HL-60 (cell line): ENCODE measurements at regions not wholly inside any gene's neighbourhood (a gene's known extent, or its start where the extent isn't known, plus 50 kb on each side); places are given as distances from the start of the nearest gene placed in this dataset.
A peak's percentile ranks its signal among the peaks of the same experiment; 100 is the strongest.
"Not testable (repeated sequence)": the region's sequence is repeated elsewhere in the genome, so short reads cannot be mapped to it uniquely, and the experiment has no call there.

ENCODE experiments used
- DNase-seq, 2 experiments: peaks; one replicate each; pipeline ENCODE4 v3.0.0-alpha.2; 2010 to 2020; ENCODE audit warnings: low read depth in 1 of 2, low spot score in 1 of 2
- H3K27ac ChIP-seq: fragments of 250-450 bp; sonication (Bioruptor Pico); replicated peaks from 2 replicates; pipeline ENCODE4 v1.5.1; 2020; ENCODE audit warnings: mild to moderate bottlenecking, moderate library complexity
- H3K27me3 ChIP-seq: fragments of 250-450 bp; sonication (Bioruptor Pico); 2 replicates; pipeline ENCODE4 v1.5.1; 2021; ENCODE audit warnings: mild to moderate bottlenecking, moderate library complexity; ENCODE audit not compliant: insufficient read depth, poor library complexity, severe bottlenecking
- H3K4me3 ChIP-seq: replicated peaks from 2 replicates; pipeline ENCODE4 v1.5.1; 2011; ENCODE audit warnings: mild to moderate bottlenecking, control low read depth, low read length; ENCODE audit not compliant: insufficient read depth
- GABPA ChIP-seq: IDR thresholded peaks from 2 replicates; pipeline ENCODE4 v1.6.1; 2012; ENCODE audit warnings: low read depth
- POLR2AphosphoS5 ChIP-seq: IDR thresholded peaks from 2 replicates; pipeline ENCODE4 v1.6.1; 2012; ENCODE audit warnings: low read depth
- REST ChIP-seq: IDR thresholded peaks from 2 replicates; pipeline ENCODE4 v1.6.1; 2012; ENCODE audit warnings: low read depth; ENCODE audit not compliant: insufficient replicate concordance
- SPI1 ChIP-seq: IDR thresholded peaks from 2 replicates; pipeline ENCODE4 v1.6.1; 2012; ENCODE audit warnings: low read depth, mild to moderate bottlenecking, borderline replicate concordance
- TF ChIP-seq, protein P1 (sequence below): IDR thresholded peaks from one replicate; pipeline ENCODE4 v1.5.1; 2011; ENCODE audit warnings: low read length, control low read depth, inconsistent platforms; ENCODE audit not compliant: insufficient read depth

- peaks cover 10% of the 10 kb centered on the region for H3K27me3 ChIP-seq
- H3K4me3 ChIP-seq: peak overlapping the region; percentile 37
- DNase-seq: no peak
- TF ChIP-seq POLR2AphosphoS5 (no peak), REST (no peak), SPI1 (no peak), GABPA (no peak)
- TF ChIP-seq, protein P1, sequence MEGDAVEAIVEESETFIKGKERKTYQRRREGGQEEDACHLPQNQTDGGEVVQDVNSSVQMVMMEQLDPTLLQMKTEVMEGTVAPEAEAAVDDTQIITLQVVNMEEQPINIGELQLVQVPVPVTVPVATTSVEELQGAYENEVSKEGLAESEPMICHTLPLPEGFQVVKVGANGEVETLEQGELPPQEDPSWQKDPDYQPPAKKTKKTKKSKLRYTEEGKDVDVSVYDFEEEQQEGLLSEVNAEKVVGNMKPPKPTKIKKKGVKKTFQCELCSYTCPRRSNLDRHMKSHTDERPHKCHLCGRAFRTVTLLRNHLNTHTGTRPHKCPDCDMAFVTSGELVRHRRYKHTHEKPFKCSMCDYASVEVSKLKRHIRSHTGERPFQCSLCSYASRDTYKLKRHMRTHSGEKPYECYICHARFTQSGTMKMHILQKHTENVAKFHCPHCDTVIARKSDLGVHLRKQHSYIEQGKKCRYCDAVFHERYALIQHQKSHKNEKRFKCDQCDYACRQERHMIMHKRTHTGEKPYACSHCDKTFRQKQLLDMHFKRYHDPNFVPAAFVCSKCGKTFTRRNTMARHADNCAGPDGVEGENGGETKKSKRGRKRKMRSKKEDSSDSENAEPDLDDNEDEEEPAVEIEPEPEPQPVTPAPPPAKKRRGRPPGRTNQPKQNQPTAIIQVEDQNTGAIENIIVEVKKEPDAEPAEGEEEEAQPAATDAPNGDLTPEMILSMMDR: no peak
- H3K27ac ChIP-seq: no peak overlapping the region
Observed at GRCh38 chr5:1634337-1634661, 110.5 kb upstream of the LPCAT1 start.

DNA sequence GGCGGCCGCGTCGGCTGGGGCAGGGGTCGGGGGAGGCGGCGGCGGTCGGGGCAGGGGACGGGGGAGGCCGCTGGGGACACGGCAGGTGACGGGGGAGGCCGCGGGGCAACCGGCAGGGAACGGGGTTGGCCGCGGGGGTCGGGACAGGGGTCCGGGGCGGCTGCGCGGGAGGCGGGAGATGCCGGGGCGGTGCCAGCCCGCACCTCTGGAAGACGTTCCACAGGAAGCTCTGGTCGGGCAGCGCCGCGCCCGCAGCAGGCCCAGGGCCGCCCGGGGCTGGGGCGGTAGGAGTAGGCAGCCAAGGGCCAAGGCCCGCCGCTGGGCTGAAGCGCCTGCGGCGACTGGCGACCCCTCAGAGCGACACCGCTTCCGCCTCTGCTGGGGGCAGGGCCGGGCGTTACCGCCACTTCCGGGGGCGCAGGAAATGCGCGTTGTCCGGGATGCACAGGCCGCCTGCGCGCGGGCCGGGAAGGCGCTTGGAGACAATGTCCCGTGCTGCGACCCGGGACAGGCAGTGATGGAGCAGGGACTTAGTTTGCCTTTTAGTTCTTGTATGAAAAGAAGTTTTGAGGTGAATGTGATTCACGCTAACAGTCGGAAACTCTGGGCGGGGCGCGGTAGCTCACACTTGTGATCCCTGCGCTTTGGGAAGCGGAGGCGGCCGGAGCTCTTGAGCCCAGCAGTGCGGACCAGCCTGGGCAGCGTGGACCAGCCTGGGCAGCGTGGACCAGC, 110.0 kb upstream of the LPCAT1 start:
- DNase-seq: peak; percentile 24 to 49
- H3K27me3 ChIP-seq: peaks cover 10% of the 10 kb centered on the region

DNA sequence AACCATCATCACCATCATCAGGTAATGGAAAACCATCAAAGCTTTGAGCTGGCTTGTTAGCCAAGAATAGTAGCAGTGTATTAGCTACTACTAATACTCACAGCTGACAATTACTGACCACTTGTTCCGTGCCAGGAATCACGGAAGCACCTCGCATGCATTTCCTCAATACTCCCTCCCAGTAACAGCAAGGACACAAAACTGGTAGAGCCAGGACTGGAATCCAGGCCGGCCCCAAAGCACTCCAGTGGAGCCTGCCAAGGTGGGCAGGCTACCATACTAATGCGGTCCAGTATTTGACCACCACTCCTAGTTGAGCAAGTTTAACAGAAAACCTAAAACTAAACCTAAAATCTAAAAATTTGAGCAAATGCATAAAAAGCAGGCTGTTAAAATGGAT, 107.2 kb upstream of the LPCAT1 start:
- not testable (repeated sequence) for DNase-seq, H3K27ac ChIP-seq, H3K27me3 ChIP-seq, H3K4me3 ChIP-seq

More for the DNA sequence above, 110.0 kb upstream of the LPCAT1 start:
- TF ChIP-seq, protein P1: no peak
- no peak for TF ChIP-seq SPI1
- no peak for TF ChIP-seq POLR2AphosphoS5
- no peak for TF ChIP-seq REST
- peak; percentile 78 for TF ChIP-seq GABPA
- Histone ChIP-seq H3K4me3 (peak overlapping the region; percentile 37), H3K27ac (no peak overlapping the region)

GRCh38 chr5:1626397-1626796, 102.6 kb upstream of the LPCAT1 start:
- H3K27ac ChIP-seq, H3K27me3 ChIP-seq, DNase-seq, H3K4me3 ChIP-seq: not testable (repeated sequence)

- H3K27me3 ChIP-seq, H3K4me3 ChIP-seq, H3K27ac ChIP-seq: not testable (repeated sequence)
- DNase-seq: peak in 1 of 2 experiments; percentile 37
Observed at GRCh38 chr5:1619531-1619930, 95.8 kb upstream of the LPCAT1 start.

GRCh38 chr5:1618296-1618865, 94.6 kb upstream of the LPCAT1 start:
- not testable (repeated sequence) for DNase-seq, H3K27ac ChIP-seq, H3K27me3 ChIP-seq, H3K4me3 ChIP-seq

DNA sequence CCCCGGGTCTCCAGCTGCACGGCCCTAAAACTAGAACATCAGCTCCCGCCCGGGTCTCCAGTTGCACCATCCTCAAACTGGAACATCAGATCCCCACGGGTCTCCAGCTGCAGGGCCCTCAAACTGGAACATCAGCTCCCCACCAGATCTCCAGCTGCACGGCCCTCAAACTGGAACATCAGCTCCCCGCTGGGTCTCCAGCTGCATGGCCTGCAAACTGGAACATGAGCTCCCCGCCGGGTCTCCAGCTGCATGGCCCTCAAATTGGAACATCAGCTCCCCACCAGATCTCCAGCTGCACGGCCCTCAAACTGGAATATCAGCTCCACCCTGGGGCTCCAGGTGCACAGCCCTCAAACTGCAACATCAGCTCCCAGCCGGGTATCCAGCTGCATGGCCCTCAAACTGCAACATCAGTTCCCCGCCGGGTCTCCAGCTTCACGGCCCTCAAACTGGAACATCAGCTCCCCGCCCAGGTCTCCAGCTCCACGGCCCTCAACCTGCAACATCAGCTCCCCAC, 93.5 kb upstream of the LPCAT1 start:
- not testable (repeated sequence) for DNase-seq, H3K27ac ChIP-seq, H3K4me3 ChIP-seq, H3K27me3 ChIP-seq

GRCh38 chr5:1613515-1613914, 89.8 kb upstream of the LPCAT1 start:
- H3K27me3 ChIP-seq, H3K27ac ChIP-seq, DNase-seq, H3K4me3 ChIP-seq: not testable (repeated sequence)

DNA sequence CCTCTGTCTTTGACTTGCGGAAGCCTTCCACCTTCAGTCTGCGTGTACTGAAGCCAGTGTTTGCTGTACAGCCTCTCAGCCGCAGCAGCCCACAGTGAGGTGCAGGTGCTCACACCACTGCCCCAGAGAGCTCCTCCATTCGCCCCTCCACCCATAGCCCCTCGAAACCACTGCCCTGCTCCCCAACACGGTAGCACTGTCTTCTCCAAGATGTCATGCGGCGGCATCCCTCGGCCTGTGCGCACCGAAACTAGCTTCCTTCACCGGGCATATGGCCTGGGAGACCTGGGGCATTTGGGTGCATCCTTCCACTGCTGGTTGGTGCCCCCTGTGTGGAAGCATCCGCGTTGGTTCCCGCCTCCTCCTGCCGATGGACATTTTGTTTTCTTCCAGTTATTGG, 86.8 kb upstream of the LPCAT1 start:
- not testable (repeated sequence) for H3K4me3 ChIP-seq, DNase-seq, H3K27me3 ChIP-seq, H3K27ac ChIP-seq
